HUDEP-2 (cell line): ENCODE measurements at regions not wholly inside any gene's neighbourhood (a gene's known extent, or its start where the extent isn't known, plus 50 kb on each side); places are given as distances from the start of the nearest gene placed in this dataset.
A peak's percentile ranks its signal among the peaks of the same experiment; 100 is the strongest.

Source experiments
- DNase-seq, 76 experiments: peaks; one replicate each; lab custom pipeline; 2025; ENCODE audit not compliant: unreplicated experiment in 76 of 76; lab: John Stamatoyannopoulos, UW

DNA sequence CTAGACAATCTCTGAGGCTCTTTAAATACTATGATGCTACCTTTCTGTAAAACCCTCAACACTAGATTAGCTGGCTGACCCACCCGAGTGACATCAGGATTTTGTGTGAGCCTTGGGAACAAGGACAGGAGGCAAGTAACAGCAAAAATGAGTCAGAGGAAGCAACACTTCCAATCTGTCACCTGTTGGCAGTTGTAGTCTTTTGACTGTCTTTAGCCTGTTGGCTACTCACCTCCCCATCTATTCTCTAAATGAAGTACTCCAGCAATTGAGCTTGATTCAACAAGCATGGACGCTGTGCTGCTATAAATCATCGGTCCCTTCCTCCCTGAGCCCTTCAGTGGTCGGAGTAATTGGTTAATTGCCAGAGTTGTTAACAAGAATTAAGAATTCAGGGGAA, 898.7 kb downstream of the BCL11A start:
- DNase-seq = no peak

DNA sequence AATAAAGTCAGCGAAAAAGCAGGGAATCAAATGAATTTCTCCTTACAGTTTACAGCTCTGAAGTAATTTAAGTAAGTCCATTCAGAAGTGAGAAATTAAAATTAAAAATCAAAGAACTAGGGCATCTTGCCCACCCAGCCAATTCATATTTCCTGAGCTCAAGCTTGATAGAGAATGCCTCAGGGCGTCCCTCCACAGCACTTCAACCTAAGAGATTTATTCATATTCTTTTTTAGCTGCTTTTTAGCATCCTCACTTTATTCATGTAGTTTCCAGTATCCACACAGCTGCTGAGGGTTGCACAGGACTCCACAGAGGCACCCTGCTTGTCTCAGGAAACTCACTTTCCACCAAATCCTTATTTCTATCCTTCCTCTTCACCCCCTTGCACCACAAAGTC, 900.3 kb downstream of the BCL11A start:
- no peak for DNase-seq

DNA sequence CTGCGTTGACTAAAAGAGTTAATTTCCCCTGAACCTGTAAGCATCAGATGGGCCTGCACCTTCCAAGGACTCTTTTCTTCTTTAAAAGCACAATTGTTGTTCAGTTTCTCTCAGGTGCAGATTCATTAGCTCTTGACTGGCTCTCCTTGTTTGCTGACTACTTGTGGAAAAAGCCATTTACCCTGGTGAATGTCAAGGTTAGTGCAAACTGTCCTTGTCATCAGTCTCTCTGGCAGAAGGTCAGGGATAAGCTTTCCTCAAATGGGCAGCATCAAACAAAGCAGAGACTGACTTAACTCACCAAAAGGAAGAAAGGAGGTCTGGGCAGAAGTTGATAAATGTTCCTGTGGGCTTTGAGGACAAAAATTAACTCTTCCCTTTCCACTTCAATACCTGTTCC, 922.7 kb downstream of the BCL11A start:
- DNase-seq = no peak

DNA sequence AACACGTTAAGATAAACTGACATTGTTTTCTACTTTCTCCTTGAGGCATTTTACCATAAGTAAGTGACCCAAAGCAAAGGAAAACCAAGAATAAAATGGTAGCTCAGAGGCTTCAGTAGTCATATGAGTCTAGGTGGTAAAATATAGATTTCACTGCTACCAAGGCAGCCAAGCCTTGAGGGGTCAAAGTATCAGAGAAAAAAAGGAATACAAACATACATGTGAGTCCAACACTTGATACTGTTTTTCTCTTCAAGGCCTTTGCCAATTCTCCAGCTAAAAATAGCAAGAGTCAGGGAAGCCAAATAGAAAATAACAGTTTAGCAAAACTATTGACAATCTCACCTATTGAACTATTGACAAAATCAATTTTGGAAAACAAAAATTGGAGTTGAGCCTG, 925.9 kb downstream of the BCL11A start:
- no peak for DNase-seq

DNA sequence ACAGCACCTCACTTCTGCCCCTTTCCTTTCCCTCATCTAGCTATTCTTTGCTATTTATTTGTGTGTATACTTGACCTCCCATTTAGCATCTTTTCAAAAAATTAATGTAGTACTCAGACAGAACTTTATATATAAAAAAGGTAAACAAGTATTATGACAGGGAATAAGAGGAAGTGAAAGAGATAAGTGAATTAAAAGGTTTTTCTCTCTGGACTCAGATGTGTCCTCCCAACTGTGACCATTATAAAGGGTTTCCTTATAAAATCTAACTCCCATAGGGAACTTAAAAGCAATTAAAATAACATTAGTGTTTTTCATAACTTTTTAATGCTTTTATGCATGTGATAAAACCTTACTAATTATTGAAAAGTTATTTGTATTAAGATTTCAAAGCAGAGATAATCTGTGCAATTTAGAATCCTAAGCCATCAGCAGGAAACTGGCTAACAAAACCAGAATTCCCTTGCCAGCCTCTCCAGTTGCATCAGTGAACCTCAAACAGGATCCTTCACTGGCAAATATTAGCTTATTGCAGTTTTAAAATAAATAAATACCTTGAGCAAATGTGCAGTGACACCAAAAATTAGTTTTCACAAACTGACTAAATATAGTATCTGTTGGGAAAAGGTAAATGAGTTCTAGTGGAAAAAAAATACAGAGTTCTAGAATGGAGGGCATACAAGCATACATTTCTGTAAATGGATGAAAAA, 930.7 kb downstream of the BCL11A start:
- DNase-seq = no peak

DNA sequence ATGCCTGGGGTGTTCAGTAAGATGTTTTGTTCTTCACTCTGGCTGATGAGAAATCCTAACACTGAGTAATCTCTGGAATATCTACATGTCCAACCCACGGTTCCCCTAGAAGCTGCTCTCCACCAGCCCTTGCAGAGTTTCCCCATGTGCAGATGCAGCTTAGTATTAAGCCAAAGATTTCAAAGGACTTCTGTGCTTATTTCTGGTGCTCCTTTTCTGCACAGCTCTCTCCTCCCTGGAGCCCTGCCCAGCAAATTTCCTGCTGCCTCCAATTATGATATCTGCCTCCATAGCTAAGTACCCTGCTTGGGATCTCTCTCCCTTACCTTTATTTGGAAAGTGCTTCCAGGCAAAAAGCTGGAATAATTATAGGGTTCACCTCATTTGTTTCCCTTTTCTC, 949.3 kb downstream of the BCL11A start:
- no peak for DNase-seq

DNA sequence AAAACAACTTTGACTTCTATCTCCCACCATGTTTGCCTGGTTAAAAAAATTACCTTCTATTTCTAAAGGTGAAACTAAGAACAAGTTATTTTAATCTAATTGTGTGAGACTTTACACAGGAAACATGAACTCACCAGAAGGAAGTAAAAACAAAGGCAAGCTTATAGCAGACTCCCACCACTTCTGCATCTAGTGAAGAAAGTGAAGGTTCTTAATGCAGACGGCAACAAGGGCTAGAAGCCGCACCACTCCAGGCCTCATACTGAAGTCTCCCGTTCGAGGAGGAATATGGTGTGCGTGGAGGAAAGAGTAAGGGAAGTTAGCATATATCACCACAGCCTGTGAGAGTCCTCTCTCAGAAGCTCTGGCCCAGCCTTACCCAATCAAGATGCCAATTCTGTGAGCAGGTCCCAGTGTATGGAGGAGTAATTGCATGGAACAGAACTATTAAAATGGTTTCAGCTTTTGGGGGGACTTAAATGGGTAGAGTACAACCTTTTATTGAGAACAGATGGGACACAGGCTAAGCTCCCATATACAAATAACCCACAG, 958.7 kb downstream of the BCL11A start:
- DNase-seq = no peak

DNA sequence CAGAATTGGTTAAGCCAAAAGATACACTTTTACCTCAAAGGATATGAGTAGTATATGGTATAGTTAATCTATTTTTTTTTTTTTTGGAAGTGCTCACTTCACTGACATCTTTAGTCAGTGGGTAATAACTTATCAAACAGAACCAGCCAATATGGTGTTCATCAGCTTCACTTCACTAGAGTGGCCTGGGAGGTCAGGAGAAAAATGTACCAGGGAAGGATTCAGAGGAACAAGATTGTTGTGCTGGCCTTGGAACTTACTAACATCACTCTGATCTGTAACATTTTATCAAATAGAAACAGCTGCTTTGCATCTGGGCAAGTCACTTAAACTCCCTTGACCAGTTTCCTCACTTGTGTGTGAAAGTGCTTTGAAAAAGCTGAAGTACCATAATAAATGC, 962.7 kb downstream of the BCL11A start:
- DNase-seq = no peak

DNA sequence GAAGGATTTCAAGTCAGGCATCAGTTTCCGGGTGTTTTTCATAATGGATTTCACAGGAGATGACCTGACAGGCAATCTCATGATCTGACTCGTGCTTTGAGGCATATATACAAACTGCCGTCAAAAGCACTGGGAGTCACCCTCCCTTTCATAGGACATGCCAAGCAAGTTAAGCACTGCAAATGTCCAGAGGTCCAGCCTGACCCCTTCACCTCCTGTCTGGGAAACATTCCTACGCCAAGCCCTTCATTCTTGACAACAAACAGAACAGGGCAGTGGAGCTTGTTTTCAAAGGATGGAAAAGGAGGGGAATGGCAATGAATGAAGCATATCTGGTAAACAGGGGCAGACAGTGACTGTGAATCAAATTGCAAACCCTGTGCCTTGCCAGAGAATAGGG, 963.6 kb downstream of the BCL11A start:
- no peak for DNase-seq

DNA sequence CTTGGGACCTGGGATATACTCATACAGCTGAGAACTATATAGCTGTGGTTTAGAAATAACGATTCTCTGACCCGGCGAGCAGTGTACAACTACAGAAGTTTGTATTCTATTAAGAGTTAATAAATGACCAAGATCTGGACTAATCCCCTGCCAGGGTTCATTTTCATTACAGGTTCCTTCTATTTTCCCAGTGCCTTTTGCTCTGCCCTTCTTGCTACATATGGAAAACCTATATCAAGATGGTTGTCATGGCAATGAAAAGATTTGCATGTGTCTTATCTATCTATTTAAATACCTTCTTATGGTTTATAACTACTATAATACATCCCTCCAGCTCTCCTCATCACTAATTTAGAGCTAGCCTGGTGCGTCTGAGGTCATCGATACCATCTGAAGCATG, 965.2 kb downstream of the BCL11A start:
- DNase-seq = no peak

DNA sequence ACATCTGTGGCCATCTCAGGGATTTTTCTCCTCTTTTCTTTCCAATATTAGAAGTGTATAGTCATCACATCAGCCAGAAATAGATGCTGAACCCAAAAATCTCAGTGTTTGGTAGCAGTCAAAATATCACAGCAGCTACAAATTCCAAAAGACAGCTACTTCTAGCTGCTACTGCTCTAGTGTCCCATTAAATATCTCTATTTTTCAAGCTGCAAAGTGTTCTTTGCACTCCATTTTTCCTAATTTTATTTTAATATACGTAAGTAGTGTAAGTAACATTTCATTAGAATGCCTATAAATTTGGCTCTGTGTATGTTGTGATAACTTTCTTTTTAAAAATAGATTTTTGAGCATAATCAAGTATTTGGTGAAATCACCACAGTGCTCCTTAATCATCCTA, 967.3 kb downstream of the BCL11A start:
- no peak for DNase-seq

DNA sequence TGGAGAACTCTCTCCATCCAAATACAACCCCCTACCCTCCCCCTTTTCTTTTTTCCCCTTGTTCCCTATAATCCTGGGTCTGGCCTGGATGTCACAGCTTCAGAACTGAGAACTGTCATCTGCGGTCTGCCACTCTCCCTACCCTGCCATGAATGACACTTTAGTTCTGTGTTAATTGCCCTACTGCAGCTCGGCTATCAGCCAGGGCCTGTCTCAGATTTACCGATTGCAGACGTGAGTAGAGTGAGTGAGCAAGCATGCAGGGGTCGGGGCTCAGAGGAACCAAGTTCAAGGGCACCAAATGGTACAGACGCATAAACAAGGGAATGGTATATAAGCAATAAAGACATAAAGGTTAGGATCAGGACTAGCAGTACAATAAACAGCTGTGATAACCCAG, 967.8 kb downstream of the BCL11A start:
- DNase-seq = no peak

DNA sequence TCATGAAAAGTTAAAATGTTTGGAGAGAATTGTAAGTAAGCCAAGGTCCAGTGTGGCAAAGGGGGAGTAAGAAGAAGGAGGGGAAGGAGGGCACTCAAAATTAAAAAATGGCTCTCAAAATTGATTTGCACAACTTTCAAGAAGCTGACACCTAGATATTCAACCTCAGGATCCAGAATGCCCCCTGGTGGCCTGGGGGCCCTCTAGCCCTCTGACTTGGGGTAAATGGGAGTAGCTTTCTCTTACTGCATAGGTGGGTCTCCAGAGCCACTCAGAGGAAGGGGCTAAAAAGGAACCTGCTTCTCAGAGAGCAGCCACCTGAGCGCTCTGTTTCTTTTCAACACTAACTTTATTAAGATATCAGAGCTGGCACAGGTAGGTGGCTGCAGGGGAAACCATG, 968.5 kb downstream of the BCL11A start:
- DNase-seq = peak in 14 of 76 experiments; percentile 0 to 20 (median 2)

DNA sequence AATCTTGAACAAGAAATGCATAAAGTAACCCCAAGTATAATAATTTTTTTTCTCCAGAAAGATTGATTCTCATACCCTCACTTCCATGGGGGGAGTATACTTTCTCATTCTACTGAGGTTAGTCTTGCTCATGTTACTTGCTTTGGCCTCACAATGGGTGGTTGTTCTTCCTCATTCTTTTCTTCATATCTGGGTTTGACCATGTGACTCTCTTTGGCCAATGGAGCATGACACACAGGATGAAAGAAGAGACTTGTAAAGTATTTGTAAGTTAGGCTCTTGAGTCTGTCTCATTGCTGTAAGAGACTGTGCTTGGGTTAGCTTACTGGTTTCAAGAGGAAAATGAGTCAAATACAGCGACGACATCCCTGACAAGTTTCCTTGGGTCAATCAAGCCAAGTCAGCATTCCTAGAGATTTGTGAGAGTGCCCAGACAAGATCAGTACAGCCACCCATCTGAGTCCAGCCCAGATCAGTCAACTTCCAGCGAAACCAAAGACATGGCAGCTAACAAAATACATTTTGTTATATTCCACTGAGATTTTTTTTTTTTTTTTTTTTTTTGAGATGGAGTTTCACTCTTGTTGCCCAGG, 970.2 kb downstream of the BCL11A start:
- DNase-seq = no peak

DNA sequence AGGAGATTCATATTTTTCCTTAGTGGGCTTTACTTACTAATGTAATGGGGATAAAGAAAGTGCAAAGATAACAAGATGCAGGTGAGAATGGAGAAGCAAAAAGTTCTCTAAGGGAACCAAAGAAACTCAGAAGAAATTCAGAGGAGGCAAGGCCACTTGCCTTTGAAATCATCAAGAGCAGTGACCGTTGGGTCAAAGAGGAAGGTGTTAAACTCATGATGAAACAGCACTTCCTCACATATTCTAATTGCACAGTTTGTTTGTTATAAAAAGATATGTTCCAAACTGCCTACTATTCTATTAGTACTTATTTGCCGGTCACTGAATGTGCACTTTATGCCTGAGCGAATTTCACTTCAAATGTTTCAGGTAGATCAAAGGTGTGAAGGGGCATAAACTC, 975.1 kb downstream of the BCL11A start:
- no peak for DNase-seq

DNA sequence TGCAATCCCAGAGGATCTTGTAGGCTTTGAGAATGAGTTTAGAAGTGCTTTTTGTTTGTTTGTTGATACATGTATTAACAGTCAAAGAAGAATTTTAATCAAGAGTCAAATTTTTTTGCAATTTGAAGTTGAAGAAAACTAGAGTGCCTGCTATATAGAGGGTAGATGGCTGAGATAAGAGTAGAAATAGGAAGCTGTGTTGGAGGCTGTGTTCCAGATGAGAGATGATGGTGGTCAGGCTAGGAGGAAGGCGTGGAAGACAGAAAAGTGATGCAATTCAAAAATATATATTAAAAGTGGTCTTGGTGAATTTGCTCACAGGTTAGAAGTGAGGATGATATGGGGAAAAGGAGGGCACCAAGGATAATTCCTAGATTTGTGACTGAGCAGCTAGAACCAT, 978.3 kb downstream of the BCL11A start:
- DNase-seq = no peak

DNA sequence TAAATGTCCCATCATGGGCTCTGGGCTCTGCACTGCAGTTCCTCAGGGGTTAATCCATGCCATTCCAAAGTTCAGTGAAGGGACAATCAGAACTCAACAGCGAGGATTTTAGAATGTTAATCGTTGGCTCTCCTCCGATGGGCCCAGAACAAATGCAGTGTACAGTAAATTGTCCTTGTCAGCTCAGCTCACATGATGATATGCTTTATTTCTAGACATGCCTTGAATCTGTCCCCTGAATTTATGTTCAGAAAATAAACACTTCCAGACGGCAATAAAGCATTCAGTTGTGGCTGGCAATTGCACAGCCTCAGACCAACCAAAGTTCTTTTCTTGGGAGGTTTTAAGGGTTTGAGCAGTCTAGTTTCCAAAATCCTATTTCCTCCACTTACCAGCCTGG, 981.2 kb downstream of the BCL11A start:
- DNase-seq = no peak

DNA sequence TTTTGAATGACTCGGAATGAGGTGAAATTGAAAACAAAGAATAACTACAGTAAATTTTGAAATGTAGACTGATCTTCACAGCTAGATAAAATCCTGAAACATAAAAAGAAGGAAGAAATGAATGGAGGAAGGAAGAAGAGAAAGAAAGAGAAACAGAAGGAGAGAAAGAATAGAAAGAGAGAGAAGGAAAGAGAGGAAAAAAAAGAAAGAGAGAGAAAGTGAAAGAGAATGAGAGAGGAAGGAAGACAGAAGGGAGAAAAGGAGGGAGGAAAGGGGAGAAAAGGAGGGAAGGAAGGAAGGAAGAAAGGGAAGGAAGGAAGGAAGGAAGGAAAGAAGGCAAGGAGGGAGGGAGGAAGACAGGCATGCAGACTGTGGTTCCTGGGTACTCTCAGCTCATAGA, 982.6 kb downstream of the BCL11A start:
- DNase-seq = no peak

DNA sequence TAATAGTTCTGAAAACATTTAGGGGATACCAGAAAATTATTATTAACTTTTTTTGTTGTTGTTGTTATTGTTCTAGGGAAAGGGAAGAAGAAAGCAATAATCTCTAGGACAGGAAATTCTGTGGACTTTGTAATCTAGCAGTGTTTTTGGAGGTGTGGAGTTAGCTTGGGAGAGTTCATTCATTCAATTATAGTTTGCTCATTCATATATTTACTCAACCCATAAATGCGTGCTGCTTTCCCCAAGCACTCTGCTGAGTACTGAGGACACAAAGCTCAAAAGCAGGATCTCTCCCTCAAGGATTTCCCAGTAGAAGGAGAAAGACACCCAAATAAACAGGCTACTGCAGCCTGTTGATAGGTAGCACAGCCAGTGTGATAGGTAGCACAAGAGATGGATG, 984.3 kb downstream of the BCL11A start:
- DNase-seq = no peak

DNA sequence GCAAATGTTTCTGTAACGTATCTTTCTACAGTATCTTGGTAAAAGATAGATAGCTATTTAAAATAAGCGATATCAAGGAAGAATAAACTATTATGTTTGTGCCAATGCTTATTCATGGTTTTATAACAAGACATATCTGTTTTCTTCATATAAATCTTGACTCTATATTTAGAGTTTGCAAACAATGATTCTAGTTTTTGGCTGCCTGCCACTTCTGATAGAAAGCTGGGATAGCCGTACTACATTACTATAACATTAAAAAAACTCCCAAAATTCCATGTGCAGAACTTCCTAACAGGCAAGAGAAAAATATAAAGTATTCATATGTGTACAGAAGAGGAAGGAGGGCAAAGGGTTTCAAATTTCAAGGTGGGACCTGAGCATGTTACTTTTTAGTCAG, 985.0 kb downstream of the BCL11A start:
- DNase-seq = no peak

DNA sequence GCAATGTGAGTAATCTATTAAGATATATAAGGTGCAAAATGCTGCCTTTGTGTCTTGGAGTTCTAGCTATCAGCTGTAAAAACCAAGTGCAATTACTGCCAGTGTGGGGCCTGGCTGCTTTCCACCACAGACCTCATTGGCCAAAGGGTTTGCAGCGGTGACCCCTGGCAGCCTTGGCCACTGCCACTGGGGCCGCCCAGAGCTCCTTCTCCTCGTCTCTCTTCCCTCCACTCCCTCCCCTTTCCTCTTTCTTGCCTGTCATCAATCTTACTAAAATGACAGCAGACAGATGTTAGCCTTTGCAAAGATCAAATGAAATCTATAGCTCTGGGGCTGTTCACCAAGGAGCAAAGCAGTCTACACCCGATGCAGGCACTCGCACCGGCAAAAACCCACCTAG, 986.3 kb downstream of the BCL11A start:
- no peak for DNase-seq

DNA sequence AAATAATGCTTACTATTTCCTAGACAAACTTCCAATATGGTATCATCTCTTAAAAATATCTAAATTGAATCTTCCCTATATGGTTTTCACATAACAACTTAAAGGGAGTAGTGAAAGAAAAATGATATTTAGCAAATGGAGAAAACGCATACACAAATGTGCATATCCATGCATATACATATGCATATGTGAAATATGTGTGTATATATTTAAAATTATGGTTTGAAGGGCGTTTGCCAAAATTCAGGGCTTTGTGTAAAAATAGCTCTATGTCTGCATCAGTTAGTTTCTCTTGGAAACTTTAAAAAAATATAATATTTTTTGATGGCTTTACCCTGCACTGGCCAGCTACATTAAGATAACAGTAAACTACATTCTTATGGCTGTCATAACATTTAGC, 986.7 kb downstream of the BCL11A start:
- no peak for DNase-seq

DNA sequence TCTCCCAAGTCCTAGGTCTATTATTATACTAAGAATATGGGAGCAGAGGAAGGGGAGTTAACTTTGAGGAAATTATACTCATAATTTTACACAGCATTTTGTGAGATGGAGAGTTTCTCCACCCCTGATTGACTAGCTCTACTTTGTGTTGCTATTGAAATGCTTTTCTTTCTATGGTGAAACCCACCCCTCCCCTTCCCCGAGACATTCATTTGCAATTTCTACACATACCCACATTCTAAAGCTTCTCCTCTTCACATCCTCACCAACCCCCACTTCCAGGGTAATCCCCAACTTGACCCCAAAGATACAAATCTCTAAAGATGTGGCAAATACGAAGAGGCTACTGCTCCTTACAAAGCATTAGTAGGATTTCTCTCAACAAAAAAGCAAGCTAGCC, 992.2 kb downstream of the BCL11A start:
- no peak for DNase-seq
